H9 (cell line): ENCODE measurements at regions not wholly inside any gene's neighbourhood (a gene's known extent, or its start where the extent isn't known, plus 50 kb on each side); places are given as distances from the start of the nearest gene placed in this dataset.
A peak's percentile ranks its signal among the peaks of the same experiment; 100 is the strongest.

Source experiments
- DNase-seq: peaks from one replicate; pipeline ENCODE4 v3.0.0-alpha.2; 2017
- H2AFZ ChIP-seq: one replicate; pipeline ENCODE4 v1.6.1; 2013; ENCODE audit warnings: mild to moderate bottlenecking, low read length, control low read depth, moderate library complexity
- H2AK5ac ChIP-seq: 2 replicates; pipeline ENCODE4 v1.6.1; 2013; ENCODE audit warnings: low read length, control low read depth, mixed read lengths; ENCODE audit not compliant: insufficient read length
- H2BK120ac ChIP-seq: one replicate; pipeline ENCODE4 v1.6.1; 2013; ENCODE audit warnings: low read depth, mild to moderate bottlenecking, low read length, control low read depth, inconsistent platforms; ENCODE audit not compliant: poor library complexity, severe bottlenecking
- H2BK12ac ChIP-seq: 2 replicates; pipeline ENCODE4 v1.6.1; 2013; ENCODE audit warnings: low read length, control low read depth, mixed read lengths, low read depth; ENCODE audit not compliant: insufficient read length
- H2BK15ac ChIP-seq: 2 replicates; pipeline ENCODE4 v1.6.1; 2013; ENCODE audit warnings: low read depth, low read length, control low read depth
- H2BK20ac ChIP-seq: one replicate; pipeline ENCODE4 v1.6.1; 2013; ENCODE audit warnings: low read depth, mild to moderate bottlenecking, low read length, control low read depth, inconsistent platforms; ENCODE audit not compliant: poor library complexity, severe bottlenecking
- H2BK5ac ChIP-seq: 2 replicates; pipeline ENCODE4 v1.6.1; 2013; ENCODE audit warnings: low read length, control low read depth, mixed read lengths; ENCODE audit not compliant: insufficient read length
- H3K14ac ChIP-seq: 2 replicates; pipeline ENCODE4 v1.6.1; 2013; ENCODE audit warnings: low read length, control low read depth; ENCODE audit not compliant: insufficient read depth
- H3K18ac ChIP-seq: 2 replicates; pipeline ENCODE4 v1.6.1; 2013; ENCODE audit warnings: low read depth, mild to moderate bottlenecking, mixed read lengths, low read length, control low read depth; ENCODE audit not compliant: insufficient read length
- H3K23ac ChIP-seq: 2 replicates; pipeline ENCODE4 v1.6.1; 2013; ENCODE audit warnings: low read length, control low read depth, mixed read lengths, low read depth; ENCODE audit not compliant: insufficient read length
- H3K23me2 ChIP-seq: 2 replicates; pipeline ENCODE4 v1.6.1; 2013; ENCODE audit warnings: low read depth, mild to moderate bottlenecking, mixed read lengths, low read length, control low read depth; ENCODE audit not compliant: insufficient read length, poor library complexity, severe bottlenecking
- H3K27ac ChIP-seq: 2 replicates; pipeline ENCODE4 v1.5.1; 2013; ENCODE audit warnings: low read length, control low read depth, mixed read lengths, low read depth; ENCODE audit not compliant: insufficient read length
- H3K27me3 ChIP-seq: 2 replicates; pipeline ENCODE4 v1.6.1; 2013; ENCODE audit warnings: low read length, control low read depth, inconsistent platforms; ENCODE audit not compliant: insufficient read depth
- H3K4ac ChIP-seq: 2 replicates; pipeline ENCODE4 v1.6.1; 2013; ENCODE audit warnings: low read depth, mild to moderate bottlenecking, control low read depth, inconsistent platforms, low read length, moderate library complexity
- H3K4me1 ChIP-seq: 2 replicates; pipeline ENCODE4 v1.6.1; 2013; ENCODE audit warnings: low read length, control low read depth, inconsistent platforms; ENCODE audit not compliant: insufficient read depth
- H3K4me2 ChIP-seq: 2 replicates; pipeline ENCODE4 v1.6.1; 2013; ENCODE audit warnings: low read length, control low read depth, mixed read lengths; ENCODE audit not compliant: insufficient read length, insufficient read depth
- H3K56ac ChIP-seq: 2 replicates; pipeline ENCODE4 v1.6.1; 2013; ENCODE audit warnings: low read depth, mild to moderate bottlenecking, mixed read lengths, low read length, control low read depth; ENCODE audit not compliant: insufficient read length
- H3K79me1 ChIP-seq: 2 replicates; pipeline ENCODE4 v1.6.1; 2013; ENCODE audit warnings: low read depth, mild to moderate bottlenecking, moderate library complexity, low read length, control low read depth, inconsistent platforms; ENCODE audit not compliant: insufficient read depth, poor library complexity, severe bottlenecking
- H3K79me2 ChIP-seq: 2 replicates; pipeline ENCODE4 v1.6.1; 2013; ENCODE audit warnings: low read length, control low read depth, inconsistent platforms; ENCODE audit not compliant: insufficient read depth
- H3K9ac ChIP-seq: 2 replicates; pipeline ENCODE4 v1.6.1; 2013; ENCODE audit warnings: low read length, control low read depth, mixed read lengths; ENCODE audit not compliant: insufficient read length; ENCODE audit errors: extremely low read depth
- H3K9me3 ChIP-seq: one replicate; pipeline ENCODE4 v1.6.1; 2013; ENCODE audit warnings: low read depth, low read length, inconsistent platforms; ENCODE audit not compliant: control insufficient read depth
- H3T11ph ChIP-seq: one replicate; pipeline ENCODE4 v1.6.1; 2013; ENCODE audit warnings: mild to moderate bottlenecking, low read length, control low read depth, inconsistent platforms
- H4K20me1 ChIP-seq: one replicate; pipeline ENCODE4 v1.6.1; 2013; ENCODE audit not compliant: control insufficient read depth, insufficient read length, insufficient read depth
- H4K5ac ChIP-seq: 2 replicates; pipeline ENCODE4 v1.6.1; 2013; ENCODE audit warnings: low read depth, mild to moderate bottlenecking, mixed read lengths, low read length, control low read depth; ENCODE audit not compliant: insufficient read length
- H4K8ac ChIP-seq: replicated peaks from 2 replicates; pipeline ENCODE4 v1.6.1; 2013; ENCODE audit warnings: low read length, control low read depth, mixed read lengths, low read depth; ENCODE audit not compliant: insufficient read length
- H4K91ac ChIP-seq: 2 replicates; pipeline ENCODE4 v1.6.1; 2013; ENCODE audit warnings: low read depth, mild to moderate bottlenecking, moderate library complexity, mixed read lengths, low read length, control low read depth; ENCODE audit not compliant: insufficient read length
- H3K27ac Mint-ChIP-seq, 3 experiments: 2 replicates in 2 of 3; 3 replicates in 1 of 3; pipeline ENCODE4 v1.8.0; 2020 to 2021; ENCODE audit warnings: mixed read lengths in 3 of 3, mild to moderate bottlenecking in 1 of 3, moderate library complexity in 1 of 3
- H3K27me3 Mint-ChIP-seq: 2 replicates; pipeline ENCODE4 v1.8.0; 2021; ENCODE audit warnings: low read depth, mild to moderate bottlenecking, moderate library complexity, mixed read lengths
- H3K36me3 Mint-ChIP-seq, 3 experiments: 2 replicates in 2 of 3; 3 replicates in 1 of 3; pipeline ENCODE4 v1.8.0; 2020 to 2021; ENCODE audit warnings: low read depth in 3 of 3, mixed read lengths in 3 of 3; ENCODE audit not compliant: insufficient read depth in 1 of 3
- H3K4me1 Mint-ChIP-seq, 2 experiments: 2 replicates each; pipeline ENCODE4 v1.8.0; 2020; ENCODE audit warnings: mixed read lengths in 2 of 2
- H3K4me3 Mint-ChIP-seq, 2 experiments: 2 replicates in 1 of 2; 3 replicates in 1 of 2; pipeline ENCODE4 v1.8.0; 2020 to 2021; ENCODE audit warnings: mild to moderate bottlenecking in 2 of 2, mixed read lengths in 2 of 2, moderate library complexity in 1 of 2
- H3K9me3 Mint-ChIP-seq, 2 experiments: 2 replicates in 1 of 2; 3 replicates in 1 of 2; pipeline ENCODE4 v1.8.0; 2020; ENCODE audit warnings: mild to moderate bottlenecking in 2 of 2, mixed read lengths in 2 of 2, moderate library complexity in 1 of 2
- whole genome bisulfite sequencing: extraction: QIAGEN DNeasy Blood & Tissue Kit; methylation state at CpG from one replicate; pipeline ENCODE4 v1.1.7; 2013; ENCODE audit warnings: missing lambda C conversion rate, low lambda C conversion rate, mixed read lengths; ENCODE audit not compliant: insufficient read length; ENCODE audit errors: extremely low coverage; 5-methylcytosine and 5-hydroxymethylcytosine counted together
- TF ChIP-seq, protein P1 (sequence below): fragments of 200-600 bp; sonication (generic); conservative IDR thresholded peaks from 3 replicates; pipeline ENCODE4 v1.8.0; 2021; ENCODE audit warnings: antibody characterized with exemption, mild to moderate bottlenecking

DNA sequence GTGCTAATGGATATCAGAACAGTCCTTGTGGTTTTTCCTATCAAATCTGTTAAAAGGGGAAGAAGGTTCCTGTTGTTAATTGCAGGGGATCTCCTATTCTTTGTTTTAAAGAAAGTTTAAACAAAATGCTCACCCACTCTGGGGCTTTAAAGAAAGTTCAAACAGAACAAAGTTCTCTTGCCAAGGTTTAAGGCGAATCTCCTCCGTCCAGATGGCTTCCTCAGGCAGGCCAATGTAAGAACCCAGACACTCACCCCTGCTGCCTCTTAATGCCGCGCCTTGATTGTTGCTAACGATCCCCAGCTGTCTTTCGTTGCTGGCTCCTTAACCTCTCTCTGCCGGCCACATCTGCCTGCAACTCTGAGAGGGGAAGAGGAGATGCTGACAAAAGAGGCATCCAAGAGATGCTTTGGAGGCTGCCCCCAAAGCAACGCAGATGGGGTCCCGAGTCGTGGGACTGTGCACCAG, 235.0 kb upstream of the PRDM1 start:
- H3K9ac ChIP-seq = no peak overlapping the region
- no peak overlapping the region for H4K8ac ChIP-seq
- TF ChIP-seq, protein P1, sequence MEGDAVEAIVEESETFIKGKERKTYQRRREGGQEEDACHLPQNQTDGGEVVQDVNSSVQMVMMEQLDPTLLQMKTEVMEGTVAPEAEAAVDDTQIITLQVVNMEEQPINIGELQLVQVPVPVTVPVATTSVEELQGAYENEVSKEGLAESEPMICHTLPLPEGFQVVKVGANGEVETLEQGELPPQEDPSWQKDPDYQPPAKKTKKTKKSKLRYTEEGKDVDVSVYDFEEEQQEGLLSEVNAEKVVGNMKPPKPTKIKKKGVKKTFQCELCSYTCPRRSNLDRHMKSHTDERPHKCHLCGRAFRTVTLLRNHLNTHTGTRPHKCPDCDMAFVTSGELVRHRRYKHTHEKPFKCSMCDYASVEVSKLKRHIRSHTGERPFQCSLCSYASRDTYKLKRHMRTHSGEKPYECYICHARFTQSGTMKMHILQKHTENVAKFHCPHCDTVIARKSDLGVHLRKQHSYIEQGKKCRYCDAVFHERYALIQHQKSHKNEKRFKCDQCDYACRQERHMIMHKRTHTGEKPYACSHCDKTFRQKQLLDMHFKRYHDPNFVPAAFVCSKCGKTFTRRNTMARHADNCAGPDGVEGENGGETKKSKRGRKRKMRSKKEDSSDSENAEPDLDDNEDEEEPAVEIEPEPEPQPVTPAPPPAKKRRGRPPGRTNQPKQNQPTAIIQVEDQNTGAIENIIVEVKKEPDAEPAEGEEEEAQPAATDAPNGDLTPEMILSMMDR = no peak
- H3K23ac ChIP-seq = no peak overlapping the region
- no CpG with 5 or more reads among the region's 10 CpGs for WGBS
- H3K79me1 ChIP-seq = no peaks in the 10 kb centered on the region
- no peak overlapping the region for H2BK12ac ChIP-seq
- no peak overlapping the region for H2AFZ ChIP-seq
- no peaks in the 10 kb centered on the region for H3K4me1 ChIP-seq
- H2BK120ac ChIP-seq = no peak overlapping the region
- no peaks in the 10 kb centered on the region for H4K20me1 ChIP-seq
- H3K14ac ChIP-seq = no peak overlapping the region
- no peak overlapping the region for H3K56ac ChIP-seq
- H3K9me3 ChIP-seq = no peaks in the 10 kb centered on the region
- no peak overlapping the region for H3K18ac ChIP-seq
- Mint-ChIP-seq H3K4me3 (no peak overlapping the region), H3K36me3 (peaks cover 3 to 11% (median 8%) of the 10 kb centered on the region in 3 experiments; a peak in 6 of 7 replicates), H3K27me3 (peaks cover 7% of the 10 kb centered on the region), H3K9me3 (peaks cover 13 to 16% of the 10 kb centered on the region in 2 experiments), H3K27ac (no peak overlapping the region), H3K4me1 (peaks cover 15% of the 10 kb centered on the region in 2 experiments)
- DNase-seq = peak; percentile 58
- no peak overlapping the region for H2AK5ac ChIP-seq
- H2BK5ac ChIP-seq = no peak overlapping the region
- no peaks in the 10 kb centered on the region for H3K23me2 ChIP-seq
- no peaks in the 10 kb centered on the region for H3K79me2 ChIP-seq
- no peak overlapping the region for H2BK20ac ChIP-seq
- no peak overlapping the region for H3K4me2 ChIP-seq
- H4K5ac ChIP-seq = no peak overlapping the region
- H2BK15ac ChIP-seq = no peak overlapping the region
- no peaks in the 10 kb centered on the region for H3K27me3 ChIP-seq
- no peak overlapping the region for H3K27ac ChIP-seq
- H3K4ac ChIP-seq = no peak overlapping the region
- no peak overlapping the region for H4K91ac ChIP-seq
- H3T11ph ChIP-seq = no peak overlapping the region
